Panc1 (cell line): ENCODE measurements at regions not wholly inside any gene's neighbourhood (a gene's known extent, or its start where the extent isn't known, plus 50 kb on each side); places are given as distances from the start of the nearest gene placed in this dataset.

Source experiments
- ATAC-seq: fragments of 200-7000 bp; cut with Tn5 transposase; 2 replicates; pipeline ENCODE4 v1.9.1; 2020; ENCODE audit warnings: mild to moderate bottlenecking, moderate library complexity
- BruUV-seq: library from RNA; stranded (reverse); fragments of 400-500 nt; replicated peaks from 2 replicates; lab custom pipeline; 2021; lab: Mats Ljungman, UMichigan
- CTCF ChIA-PET: fragments of 300-600 bp; sonication (Branson Sonifier 250); formaldehyde crosslinking; loops from one replicate; lab custom pipeline; 2022; ENCODE audit warnings: antibody characterized with exemption; lab: Charles Lee
- POLR2A ChIA-PET: fragments of 300-600 bp; sonication (Branson Sonifier 250); formaldehyde crosslinking; loops from one replicate; lab custom pipeline; 2022; ENCODE audit warnings: antibody characterized with exemption; lab: Charles Lee
- DNase-seq: peaks from one replicate; pipeline ENCODE4 v3.0.0-alpha.2; 2010; ENCODE audit warnings: low read depth, low spot score
- H3K27ac ChIP-seq: 2 replicates; pipeline ENCODE4 v1.5.1; 2011; ENCODE audit warnings: mild to moderate bottlenecking, low read length, inconsistent platforms
- H3K27me3 ChIP-seq: fragments of 200-500 bp; sonication (Bioruptor generic); 2 replicates; pipeline ENCODE4 v1.6.0; 2014; ENCODE audit warnings: low read length, inconsistent platforms; ENCODE audit not compliant: control insufficient read depth, insufficient read depth
- H3K36me3 ChIP-seq: fragments of 200-500 bp; sonication (Bioruptor generic); 2 replicates; pipeline ENCODE4 v1.5.1; 2014; ENCODE audit warnings: inconsistent platforms, mild to moderate bottlenecking, low read length, moderate library complexity; ENCODE audit not compliant: control insufficient read depth, insufficient read depth
- H3K4me1 ChIP-seq: 2 replicates; pipeline ENCODE4 v1.5.1; 2011; ENCODE audit warnings: inconsistent platforms, mild to moderate bottlenecking, low read length, moderate library complexity; ENCODE audit not compliant: control insufficient read depth, insufficient read depth
- H3K4me3 ChIP-seq, 2 experiments: 2 replicates each; pipeline ENCODE4 v1.5.1; 2011 to 2012; ENCODE audit warnings: low read depth in 2 of 2, low read length in 2 of 2, mild to moderate bottlenecking in 2 of 2, inconsistent platforms in 1 of 2, moderate library complexity in 1 of 2
- H3K9me3 ChIP-seq: fragments of 200-500 bp; sonication (Bioruptor generic); 2 replicates; pipeline ENCODE4 v1.5.1; 2014; ENCODE audit warnings: low read depth, mild to moderate bottlenecking, inconsistent platforms, low read length, moderate library complexity; ENCODE audit not compliant: control insufficient read depth, insufficient read depth
- POLR2AphosphoS5 ChIP-seq: IDR thresholded peaks from 2 replicates; pipeline ENCODE4 v1.6.1; 2012; ENCODE audit warnings: mild to moderate bottlenecking, low read depth, low read length, moderate library complexity
- REST ChIP-seq, 2 experiments: IDR thresholded peaks; 2 replicates each; pipeline ENCODE4 v1.6.1; 2011 to 2012; ENCODE audit warnings: low read depth in 2 of 2, control low read depth in 1 of 2, low read length in 1 of 2, mild to moderate bottlenecking in 1 of 2, moderate library complexity in 1 of 2; ENCODE audit not compliant: insufficient read depth in 1 of 2
- SIN3A ChIP-seq: IDR thresholded peaks from 2 replicates; pipeline ENCODE4 v1.6.1; 2012; ENCODE audit warnings: low read depth, mild to moderate bottlenecking, low read length, moderate library complexity, borderline replicate concordance; ENCODE audit not compliant: insufficient read depth
- TCF7L2 ChIP-seq: IDR thresholded peaks from 2 replicates; pipeline ENCODE4 v1.6.1; 2011; ENCODE audit warnings: mild to moderate bottlenecking, low read depth, low read length, inconsistent platforms
- in situ Hi-C: cut with HindIII; loops from 2 replicates; pipeline ENCODE4 v1.10.0; 2016; ENCODE audit warnings: low sequenced_read_pairs, low pct_unique_long_range_greater_than_20kb
- intact Hi-C: fragments of 100-400 bp; cut with micrococcal nuclease; formaldehyde crosslinking; loops from one replicate; pipeline ENCODE4 v1.10.0; 2022; ENCODE audit not compliant: unreplicated experiment
- TF ChIP-seq, protein P1 (sequence below): fragments of 450-650 bp; IDR thresholded peaks from 2 replicates; pipeline ENCODE4 v1.5.1; 2017; ENCODE audit warnings: mild to moderate bottlenecking

GRCh38 chr4:98210281-98210680 lies 50.9 kb upstream of the RAP1GDS1 start:
- ChIA-PET POLR2A (no interaction called here), CTCF (no interaction called here)
- intact Hi-C loops (no loop called here), in situ Hi-C loops (no loop called here)
- TF ChIP-seq REST (IDR thresholded peaks at IDR 0.05; ENCODE audit: insufficient read depth in 1 of 2, low read depth in 2 of 2, low read length in 1 of 2) (no peak), TCF7L2 (no peak), POLR2AphosphoS5 (no peak), SIN3A (no peak)
- TF ChIP-seq, protein P1, sequence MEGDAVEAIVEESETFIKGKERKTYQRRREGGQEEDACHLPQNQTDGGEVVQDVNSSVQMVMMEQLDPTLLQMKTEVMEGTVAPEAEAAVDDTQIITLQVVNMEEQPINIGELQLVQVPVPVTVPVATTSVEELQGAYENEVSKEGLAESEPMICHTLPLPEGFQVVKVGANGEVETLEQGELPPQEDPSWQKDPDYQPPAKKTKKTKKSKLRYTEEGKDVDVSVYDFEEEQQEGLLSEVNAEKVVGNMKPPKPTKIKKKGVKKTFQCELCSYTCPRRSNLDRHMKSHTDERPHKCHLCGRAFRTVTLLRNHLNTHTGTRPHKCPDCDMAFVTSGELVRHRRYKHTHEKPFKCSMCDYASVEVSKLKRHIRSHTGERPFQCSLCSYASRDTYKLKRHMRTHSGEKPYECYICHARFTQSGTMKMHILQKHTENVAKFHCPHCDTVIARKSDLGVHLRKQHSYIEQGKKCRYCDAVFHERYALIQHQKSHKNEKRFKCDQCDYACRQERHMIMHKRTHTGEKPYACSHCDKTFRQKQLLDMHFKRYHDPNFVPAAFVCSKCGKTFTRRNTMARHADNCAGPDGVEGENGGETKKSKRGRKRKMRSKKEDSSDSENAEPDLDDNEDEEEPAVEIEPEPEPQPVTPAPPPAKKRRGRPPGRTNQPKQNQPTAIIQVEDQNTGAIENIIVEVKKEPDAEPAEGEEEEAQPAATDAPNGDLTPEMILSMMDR: no peak
- Histone ChIP-seq H3K27me3 (no peaks in the 10 kb centered on the region), H3K4me1 (no peaks in the 10 kb centered on the region), H3K4me3 (no peak overlapping the region), H3K36me3 (no peaks in the 10 kb centered on the region), H3K27ac (no peak overlapping the region), H3K9me3 (no peaks in the 10 kb centered on the region)
- ATAC-seq: no peak
- no peak for DNase-seq
- BruUV-seq: no TSS peak

- intact Hi-C loops: no loop called here
- CTCF ChIA-PET: no interaction called here
- H3K9me3 ChIP-seq: no peaks in the 10 kb centered on the region
- H3K27me3 ChIP-seq: no peaks in the 10 kb centered on the region
- H3K36me3 ChIP-seq: no peaks in the 10 kb centered on the region
- in situ Hi-C loops: no loop called here
- H3K4me1 ChIP-seq: no peaks in the 10 kb centered on the region
- ATAC-seq (no peak), DNase-seq (no peak)
- H3K4me3 ChIP-seq: no peak overlapping the region
- BruUV-seq: no TSS peak
- POLR2A ChIA-PET: no interaction called here
- no peak overlapping the region for H3K27ac ChIP-seq
- TF ChIP-seq SIN3A (no peak), TCF7L2 (no peak), REST (IDR thresholded peaks at IDR 0.05; ENCODE audit: insufficient read depth in 1 of 2, low read depth in 2 of 2, low read length in 1 of 2) (no peak), POLR2AphosphoS5 (no peak)
- TF ChIP-seq, protein P1: no peak
These were observed 52.1 kb upstream of the RAP1GDS1 start for GRCh38 chr4:98209111-98209510.
